ELF-1 (cell line): ENCODE measurements at regions not wholly inside any gene's neighbourhood (a gene's known extent, or its start where the extent isn't known, plus 50 kb on each side); places are given as distances from the start of the nearest gene placed in this dataset.
"Not testable (repeated sequence)": the region's sequence is repeated elsewhere in the genome, so short reads cannot be mapped to it uniquely, and the experiment has no call there.

ENCODE experiments used
- DNase-seq: peaks from one replicate; pipeline ENCODE4 v3.0.0-alpha.2; 2016; ENCODE audit warnings: low read depth, low spot score

DNA sequence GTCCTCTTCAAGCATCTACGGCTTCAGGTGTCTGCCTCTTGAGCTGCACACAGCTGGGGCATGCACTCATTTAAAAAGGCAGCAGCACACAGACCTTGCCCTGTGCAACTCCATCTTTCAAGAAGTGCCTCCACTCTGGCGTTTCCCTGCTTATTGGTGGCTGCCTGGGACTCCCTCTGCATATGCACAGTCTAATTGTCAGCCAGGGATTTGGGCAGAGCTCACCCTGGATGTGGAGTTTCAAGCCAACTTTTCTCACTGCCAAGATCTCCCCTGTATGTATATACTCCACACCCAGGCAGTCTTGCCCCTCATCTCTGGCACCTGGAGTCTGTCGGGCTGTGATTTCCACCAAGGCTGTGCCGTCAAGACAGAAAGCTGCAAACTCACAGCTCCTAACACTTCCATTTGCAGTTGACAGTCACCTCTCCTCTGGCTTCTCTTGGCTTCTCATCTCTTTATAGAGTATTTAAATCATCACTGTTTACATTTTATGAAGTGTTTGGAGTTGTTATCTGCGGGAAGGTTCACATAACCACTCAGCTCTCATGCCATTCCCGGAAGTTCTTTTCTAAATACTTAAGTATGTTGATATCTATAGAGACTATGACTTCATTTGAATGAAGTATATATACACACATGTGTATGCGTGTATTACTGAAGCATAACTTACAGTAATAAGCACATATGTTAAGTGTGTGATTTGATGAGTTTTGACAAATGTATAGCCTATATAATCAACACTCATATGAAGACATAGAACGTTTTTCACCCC is 128.2 kb downstream of the NPIPB11 start:
- not testable (repeated sequence) for DNase-seq

DNA sequence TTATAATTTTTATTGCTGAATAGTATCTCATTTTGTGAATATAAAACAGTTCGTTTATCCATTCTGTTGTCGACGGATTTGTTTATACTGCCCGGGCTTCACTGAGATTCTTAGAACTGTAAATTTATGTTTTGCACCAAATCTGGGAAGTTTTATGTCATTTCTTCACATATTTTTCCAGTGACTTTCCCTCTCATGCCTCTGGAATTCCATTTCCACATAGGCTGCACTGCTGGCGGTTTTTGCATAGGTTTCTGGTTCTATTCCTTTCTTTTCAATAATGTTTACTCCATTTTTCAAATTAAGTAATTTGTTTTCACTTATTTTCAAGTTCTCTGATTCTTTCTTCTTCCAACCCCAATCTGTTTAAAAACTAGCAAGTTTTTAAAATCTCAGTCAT is 130.1 kb downstream of the NPIPB11 start:
- not testable (repeated sequence) for DNase-seq

DNA sequence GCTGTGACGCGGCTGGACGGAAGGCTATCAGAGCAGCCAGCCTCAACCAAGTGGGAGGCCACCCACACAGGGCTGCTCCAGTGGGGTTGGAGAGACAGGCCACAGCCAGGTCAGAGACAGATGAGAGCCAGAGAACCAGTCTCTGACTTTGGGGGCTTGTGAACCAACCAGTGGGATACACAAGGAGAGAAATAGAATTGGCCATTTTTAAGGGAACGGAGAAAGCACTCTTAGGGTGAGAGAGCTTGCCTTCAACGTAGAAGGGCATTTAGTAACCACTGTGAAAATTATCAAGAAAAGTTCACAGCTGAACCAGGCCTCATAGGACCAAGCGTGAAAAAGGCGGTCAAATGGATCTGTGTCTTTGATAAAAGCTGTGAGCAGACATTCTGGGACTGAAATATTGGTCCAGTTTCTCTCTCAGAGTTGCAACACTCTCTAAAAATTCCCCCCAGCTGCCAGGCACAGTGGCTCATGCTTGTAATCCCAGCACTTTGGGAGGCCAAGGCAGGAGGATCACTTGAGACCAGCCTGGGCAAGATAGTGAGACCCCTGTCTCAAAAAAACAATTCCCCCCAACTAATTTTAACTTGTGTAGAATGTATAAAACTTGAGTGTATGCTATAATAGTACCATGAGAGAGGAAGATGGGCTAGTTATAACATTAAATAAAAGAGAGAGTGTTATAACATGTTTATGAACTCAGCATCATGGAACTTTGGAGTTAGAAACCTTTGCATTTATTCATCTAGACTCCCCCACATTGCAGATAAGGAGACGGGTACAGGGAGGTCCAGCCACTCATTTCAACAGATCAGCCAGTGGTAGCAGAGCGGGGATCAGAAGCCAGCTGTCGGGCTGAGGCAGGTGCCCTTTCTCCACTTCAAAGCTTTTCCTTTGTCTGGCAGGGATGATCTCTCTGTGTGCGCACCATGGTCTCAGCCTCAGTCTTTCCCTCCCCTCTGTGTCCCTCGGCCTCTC is 132.2 kb downstream of the NPIPB11 start:
- not testable (repeated sequence) for DNase-seq

DNA sequence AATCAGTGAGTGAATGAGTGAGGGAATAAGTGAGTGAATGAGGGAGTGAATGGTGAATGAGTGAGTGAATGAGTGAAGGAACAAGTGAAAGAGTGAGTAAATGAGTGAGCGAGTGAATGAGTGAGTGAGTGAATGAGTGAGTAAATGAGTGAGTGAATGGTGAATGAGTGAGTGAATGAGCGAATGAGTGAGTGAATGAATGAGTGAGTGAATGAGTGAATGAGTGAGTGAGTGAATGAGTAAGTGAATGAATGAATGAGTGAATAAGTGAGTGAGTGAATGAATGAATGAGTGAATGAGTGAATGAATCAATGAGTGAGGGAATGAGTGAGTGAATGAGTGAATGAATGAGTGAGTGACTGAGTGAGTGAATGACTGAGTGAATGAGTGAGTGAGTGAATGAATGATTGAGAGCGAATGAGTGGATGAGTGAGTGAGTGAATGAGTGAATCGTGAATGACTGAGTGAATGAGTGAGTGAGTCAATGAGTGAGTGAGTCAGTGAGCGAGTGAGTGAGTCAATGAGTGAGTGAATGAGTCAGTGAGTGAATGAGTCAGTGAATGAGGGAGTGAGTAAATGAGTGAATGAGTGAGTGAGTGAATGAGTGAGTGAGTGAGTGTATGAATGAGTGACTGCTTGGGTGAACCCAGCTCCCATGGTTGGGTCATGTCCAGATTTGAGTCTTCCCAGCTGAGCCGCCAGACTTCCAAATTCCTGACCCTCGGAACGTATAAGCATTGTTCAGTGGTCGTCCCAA is 133.0 kb downstream of the NPIPB11 start:
- not testable (repeated sequence) for DNase-seq

DNA sequence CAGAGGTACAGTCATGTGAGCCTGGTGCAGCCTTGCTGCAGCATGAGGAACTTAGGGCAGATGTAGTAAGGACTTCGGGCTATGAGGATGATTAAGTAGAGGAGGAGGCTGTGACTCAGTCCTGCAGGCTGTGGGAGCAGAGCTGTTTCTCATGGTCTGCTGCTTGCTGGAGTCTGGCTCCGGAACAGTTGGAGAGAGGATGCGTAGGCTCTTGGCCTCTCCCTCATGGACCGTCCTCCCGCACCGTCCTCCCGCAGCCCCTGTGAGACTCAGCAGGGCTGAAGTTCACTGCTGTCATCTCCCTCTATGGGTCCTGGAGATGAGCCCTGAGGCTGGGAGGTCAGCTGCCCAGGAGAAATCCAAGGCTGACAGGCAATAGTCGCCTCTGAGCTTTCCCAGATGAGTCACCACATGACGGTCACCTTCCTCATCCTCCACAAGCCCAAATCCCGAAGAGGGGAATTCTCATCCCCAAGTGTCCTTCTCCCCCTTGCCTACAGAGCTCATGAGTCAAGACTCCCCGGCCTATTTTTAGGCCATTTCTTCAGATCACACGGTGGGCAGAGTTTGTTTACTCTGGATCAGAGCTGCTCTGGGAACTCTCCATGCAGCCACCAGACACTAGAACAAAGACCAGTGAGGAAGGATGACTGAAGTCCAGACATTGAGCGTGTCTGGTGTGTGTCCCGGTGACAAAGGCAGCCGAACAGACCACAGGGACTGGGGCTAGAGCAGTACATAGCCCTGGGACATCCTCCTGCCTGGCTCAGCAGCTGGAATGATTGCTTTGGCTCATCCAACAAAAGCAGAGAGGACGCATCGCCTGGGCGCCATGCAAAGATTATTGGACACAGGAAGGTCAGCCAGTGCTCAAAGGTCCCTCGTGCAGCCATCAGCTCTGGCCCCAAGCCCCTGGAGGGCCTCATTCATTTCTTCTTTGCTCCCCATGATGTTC is 134.5 kb downstream of the NPIPB11 start:
- peak; percentile 40 for DNase-seq

DNA sequence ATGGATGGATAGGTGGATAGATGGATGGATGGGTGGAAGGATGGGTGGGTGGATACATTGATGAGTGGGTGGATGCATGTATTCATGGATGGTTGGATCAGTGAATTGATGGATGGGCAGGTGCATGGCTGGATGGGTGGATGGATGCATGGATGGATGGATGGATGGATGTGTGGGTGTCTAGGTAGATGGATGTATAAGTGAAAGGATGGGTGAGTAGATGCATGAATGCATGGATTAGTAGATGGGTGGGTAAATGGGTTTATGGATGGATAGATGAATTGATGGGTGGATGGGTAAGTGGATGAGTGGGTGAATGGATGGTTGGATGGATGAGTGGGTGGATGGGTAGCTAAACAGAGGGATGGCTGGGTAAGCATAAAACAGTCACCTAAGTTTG is 135.6 kb downstream of the NPIPB11 start:
- DNase-seq = not testable (repeated sequence)

DNA sequence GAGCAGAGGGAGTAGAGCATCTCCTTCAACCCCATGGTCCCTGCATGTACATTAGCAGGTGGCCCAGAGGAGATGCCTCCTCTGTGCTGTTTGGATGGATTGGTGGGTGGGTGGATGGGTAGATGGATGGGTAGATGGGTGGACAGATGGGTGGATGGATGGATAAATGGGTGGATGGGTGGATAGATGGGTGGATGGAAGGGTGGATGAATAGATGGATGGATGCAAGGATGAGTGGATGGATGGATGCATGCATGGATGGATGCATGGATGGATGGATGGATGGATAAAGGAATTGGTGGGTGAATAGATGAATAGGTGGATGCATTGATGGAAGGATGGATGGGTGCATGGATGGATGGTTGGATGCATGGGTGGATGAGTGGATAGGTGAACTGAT is 136.5 kb downstream of the NPIPB11 start:
- DNase-seq = not testable (repeated sequence)

DNA sequence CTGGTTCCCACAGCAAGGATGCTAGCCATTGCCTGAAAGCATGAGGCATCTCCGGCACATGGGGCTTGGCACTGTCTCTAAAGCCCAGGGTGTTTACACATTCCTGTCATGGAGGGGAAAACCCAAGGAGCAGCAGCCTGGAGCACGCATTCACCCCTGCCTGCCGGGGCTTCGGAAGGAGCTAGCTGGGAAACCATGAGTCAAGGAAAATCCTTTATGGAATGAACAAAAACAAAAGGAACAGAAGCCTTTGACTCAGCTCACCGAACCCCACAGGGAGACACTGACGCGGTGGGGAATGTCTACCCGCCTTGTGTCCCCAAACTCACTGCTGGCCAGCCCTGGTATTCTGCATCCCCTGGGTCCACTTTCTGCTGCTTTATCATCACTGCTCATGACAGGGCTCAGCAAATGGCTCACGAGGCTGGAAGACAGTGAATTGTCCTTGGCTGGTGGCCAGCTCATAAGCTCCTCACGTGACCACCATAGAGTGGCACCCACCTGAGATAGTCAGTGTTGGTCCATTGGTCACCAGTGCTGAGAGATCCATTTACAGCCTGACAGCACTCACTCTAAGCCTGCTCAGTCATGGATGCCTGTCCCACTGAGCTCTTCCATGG is 137.2 kb downstream of the NPIPB11 start:
- not testable (repeated sequence) for DNase-seq

DNA sequence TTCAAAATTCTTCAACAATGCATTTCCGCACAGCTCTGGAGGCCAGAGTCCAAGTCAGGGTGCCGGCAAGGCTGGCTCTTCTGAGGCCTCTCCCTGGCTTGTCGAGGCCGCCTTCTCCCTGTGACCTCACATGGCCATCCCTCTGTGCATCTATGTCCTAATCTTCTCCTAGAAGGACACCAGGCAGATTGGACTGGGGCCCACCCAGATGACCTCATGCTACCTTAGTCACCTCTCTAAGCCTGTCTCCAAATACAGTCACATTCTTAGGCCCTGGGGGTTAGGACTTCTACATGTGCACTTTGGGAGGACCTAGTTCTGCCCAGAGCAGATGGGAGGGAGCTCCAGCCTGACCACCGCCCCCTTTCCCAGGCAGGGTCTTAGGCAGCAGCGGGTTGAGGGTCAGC is 137.7 kb downstream of the NPIPB11 start:
- DNase-seq = not testable (repeated sequence)

DNA sequence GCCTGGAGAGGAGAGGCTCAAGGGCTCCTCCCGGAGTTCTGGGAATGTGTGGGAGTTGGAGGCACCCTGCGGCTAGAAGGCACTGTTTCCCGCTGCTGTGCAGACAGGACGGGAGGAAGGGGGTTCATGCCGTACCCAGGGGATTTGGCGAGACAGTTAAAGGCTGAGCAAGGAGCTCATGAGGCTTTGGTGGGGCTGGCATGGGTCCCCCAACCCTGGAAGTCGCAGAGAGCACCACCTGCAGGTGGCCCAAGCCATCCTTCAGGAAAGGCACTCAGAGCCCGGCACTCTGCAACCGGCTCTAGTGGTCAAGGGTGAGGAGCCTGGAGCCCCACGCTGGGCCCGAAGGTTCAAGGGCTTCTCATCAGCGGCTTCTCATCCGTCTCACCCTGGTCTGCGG is 138.2 kb downstream of the NPIPB11 start:
- not testable (repeated sequence) for DNase-seq

DNA sequence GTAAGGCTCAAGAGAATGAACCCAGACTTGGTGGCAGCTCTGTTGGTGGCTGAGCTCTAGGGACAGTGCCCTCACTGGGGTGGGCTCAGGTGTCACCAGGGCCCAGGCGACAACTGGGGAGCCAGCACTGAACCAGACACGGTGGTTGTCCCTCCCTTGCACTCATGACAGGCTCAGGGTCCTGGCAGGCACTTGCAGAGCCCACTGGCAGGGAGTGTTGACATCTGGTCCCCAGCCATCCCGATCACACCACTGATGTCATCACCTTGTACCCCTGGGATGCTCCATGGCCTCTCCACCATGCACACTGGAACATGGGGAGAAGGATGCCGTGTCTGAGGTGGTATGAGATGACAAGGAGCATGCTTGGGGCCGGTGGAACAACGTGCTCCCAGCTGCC is 138.6 kb downstream of the NPIPB11 start:
- not testable (repeated sequence) for DNase-seq

DNA sequence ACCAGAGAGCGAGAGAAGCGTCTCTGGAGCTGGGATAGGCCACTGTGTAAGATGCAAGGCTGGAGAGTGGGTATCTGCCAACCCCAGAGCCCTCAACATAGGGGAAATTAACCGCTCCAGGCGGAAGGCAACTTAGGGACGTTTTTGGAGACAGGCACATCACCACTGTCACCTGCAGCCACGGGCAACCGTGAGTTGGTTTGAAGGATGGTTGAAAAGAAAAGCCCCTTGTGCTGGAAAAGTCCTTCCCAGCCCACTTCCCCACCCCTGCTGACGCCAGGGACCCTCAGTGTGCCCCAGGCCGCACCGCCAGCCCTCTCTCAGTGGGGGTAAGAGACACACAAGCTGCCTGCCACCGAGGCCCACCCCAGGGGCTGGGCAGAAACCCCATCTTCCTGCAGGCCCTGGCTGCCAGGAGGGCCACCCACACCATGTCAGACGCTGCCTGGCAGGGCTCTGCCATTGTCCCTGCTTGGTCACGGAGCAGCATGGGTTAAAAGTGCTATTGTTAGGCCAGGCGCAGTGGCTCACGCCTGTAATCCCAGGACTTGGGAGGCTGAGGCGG is 139.4 kb downstream of the NPIPB11 start:
- DNase-seq = not testable (repeated sequence)

DNA sequence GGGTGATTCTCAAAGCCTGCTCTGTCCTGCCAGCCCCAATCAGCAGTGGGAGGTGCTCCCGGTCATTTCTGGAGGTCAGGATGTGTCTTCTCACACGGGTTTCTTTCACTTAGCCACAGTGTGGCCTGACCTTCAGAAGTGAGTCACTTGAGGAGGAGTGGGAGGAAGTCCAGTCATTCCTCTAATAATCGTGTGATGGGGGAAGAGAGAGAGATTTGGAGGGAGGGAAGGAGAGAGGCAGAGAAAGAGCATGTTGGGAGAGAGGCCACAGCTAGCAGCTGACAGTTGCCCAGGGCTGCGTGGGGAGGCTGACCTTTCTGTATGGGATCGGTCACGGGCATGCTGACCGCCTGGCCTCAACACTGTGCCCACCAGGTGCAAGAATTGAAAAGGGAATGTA is 139.9 kb downstream of the NPIPB11 start:
- not testable (repeated sequence) for DNase-seq

DNA sequence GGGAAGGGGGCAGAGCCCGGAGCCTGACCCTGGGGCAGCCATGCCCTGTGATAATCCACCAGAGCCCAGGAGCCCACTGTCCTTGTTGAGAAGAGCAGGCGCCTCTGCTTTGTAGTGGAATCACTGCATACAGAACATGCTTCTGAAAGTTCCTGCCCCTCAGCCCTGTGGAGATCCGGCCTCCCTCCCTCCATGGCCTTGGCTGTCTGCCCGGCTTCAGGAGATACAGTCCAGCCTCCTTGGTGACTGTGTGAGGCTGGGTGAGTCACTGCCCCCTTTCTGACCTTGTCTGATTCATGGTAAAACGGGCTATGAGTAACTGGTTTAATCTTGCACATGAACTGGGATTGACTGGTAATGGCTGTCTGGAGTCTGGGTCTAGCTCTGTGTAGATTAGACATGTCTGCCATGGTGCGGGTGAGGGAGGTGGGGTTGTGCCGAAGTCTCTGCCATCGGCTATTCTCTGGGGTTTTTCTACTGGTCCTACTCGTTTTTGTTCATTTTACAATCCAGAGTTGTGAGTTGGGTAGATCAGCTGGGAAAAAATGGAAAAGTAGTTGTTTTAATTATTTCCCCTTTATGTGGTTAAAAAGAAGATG is 141.2 kb downstream of the NPIPB11 start:
- peak; percentile 35 for DNase-seq

DNA sequence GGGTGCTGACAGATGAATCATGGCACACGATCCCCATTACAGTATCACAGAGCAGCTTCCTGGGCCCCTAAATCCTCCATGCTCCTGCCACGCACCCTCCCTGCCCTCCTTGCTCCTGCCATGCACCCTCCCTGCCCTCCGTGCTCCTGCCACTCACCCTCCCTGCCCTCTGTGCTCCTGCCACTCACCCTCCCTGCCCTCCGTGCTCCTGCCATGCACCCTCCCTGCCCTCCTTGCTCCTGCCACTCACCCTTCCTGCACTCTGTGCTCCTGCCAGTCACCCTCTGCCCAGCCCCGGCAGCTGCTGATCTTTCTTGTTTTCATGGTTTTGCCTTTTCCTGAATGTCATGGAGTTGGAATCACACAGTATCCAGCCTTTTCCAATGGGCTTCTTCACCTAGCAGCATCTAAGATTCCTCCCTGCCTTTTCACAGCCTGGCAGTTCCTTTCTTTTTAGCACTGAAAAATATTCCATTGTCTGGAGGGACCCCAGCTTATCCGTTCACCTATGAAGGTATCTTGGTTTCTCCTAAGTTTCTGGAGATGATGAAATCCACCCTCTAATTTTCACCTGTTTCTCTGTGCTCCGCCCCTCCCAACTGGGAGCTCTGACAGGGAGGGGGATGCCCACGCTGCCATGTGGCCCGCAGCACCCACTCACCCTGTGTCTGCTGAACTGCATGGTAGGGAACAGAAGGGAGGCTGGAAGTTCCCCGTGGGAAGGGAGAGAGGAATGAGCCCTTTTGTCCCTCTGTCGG is 142.3 kb downstream of the NPIPB11 start:
- not testable (repeated sequence) for DNase-seq

DNA sequence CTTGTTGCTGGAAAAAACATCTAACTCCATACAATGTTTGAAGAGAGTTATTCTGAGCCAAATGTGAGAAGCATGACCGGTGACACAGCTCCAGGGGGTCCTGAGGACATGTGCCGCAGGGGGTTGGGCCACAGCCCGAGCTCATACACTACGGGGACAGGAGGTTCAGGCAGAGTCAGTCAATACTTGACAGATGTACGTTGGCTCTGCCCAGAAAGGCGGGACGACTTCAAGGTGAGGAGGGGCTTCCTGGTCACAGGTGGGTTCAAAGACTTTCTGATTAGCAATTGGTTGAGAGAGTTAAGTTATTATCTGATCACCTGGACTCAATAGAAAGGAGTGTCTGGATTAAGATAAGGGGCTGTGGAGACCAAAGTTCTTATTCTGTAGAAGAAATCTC is 143.8 kb downstream of the NPIPB11 start:
- not testable (repeated sequence) for DNase-seq

DNA sequence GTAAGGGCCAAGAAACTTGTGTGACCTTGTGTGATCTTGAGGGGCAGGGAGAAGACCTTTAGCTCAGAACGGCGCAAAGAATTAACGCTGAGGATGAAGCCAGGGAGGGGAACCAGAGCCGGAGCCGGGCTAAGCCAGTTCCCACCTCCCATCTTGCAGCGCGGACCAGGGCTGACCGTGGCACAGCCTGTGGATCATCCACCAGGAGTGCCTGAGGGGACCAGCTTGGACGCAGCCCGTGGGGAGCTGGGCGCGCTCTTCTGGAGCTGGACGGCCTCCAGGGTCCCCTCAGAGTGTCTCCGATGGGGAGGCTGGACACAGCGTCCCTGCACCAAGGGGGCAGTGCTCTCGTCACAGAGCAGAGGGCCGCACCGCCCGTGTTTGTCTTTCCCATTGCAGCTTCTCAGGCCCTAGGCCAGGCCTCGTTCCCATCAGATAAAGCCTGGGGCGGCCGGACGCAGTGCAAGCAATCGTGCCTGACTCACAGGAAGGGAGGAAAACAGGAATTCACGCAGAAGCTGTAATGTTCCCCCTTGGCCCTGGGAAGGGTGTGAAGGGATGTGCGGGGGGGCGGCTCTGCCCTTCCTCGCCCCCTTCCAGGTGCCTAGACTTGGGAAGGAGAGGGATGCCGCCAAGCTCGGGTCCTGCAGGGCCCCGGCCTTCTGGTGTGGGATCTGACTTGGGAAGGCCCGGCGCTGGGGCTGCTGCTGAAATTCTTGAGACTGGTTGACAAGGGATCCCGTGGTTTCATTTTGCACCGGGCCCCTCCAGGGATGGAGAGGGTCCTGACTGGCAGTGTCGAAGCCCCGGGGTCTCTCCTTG is 144.9 kb downstream of the NPIPB11 start:
- DNase-seq = not testable (repeated sequence)
